Memory B cell (primary cell): ENCODE measurements at regions not wholly inside any gene's neighbourhood (a gene's known extent, or its start where the extent isn't known, plus 50 kb on each side); places are given as distances from the start of the nearest gene placed in this dataset.

Experiments
- ATAC-seq: fragments of 150-1000 bp; cut with Tn5 transposase; 2 replicates; pipeline ENCODE4 v1.10.0; 2021; ENCODE audit warnings: low read depth, mild to moderate bottlenecking, moderate library complexity
- DNase-seq, 2 donors: peaks; one replicate each; pipeline ENCODE4 v3.0.0; 2022; ENCODE audit warnings: low spot score in 2 of 2
- H3K27ac Mint-ChIP-seq: one replicate; pipeline ENCODE4 v1.8.0; 2022; ENCODE audit warnings: mild to moderate bottlenecking, moderate library complexity, mixed read lengths
- H3K27me3 Mint-ChIP-seq: one replicate; pipeline ENCODE4 v1.8.0; 2022; ENCODE audit warnings: mixed read lengths
- H3K36me3 Mint-ChIP-seq: one replicate; pipeline ENCODE4 v1.8.0; 2022; ENCODE audit warnings: mild to moderate bottlenecking, mixed read lengths
- H3K4me1 Mint-ChIP-seq: one replicate; pipeline ENCODE4 v1.8.0; 2022; ENCODE audit warnings: mixed read lengths
- H3K4me3 Mint-ChIP-seq: one replicate; pipeline ENCODE4 v1.8.0; 2022; ENCODE audit warnings: mild to moderate bottlenecking, moderate library complexity, mixed read lengths
- H3K9me3 Mint-ChIP-seq: one replicate; pipeline ENCODE4 v1.8.0; 2022; ENCODE audit warnings: mixed read lengths

- DNase-seq (no peak), ATAC-seq (no peak)
- H3K36me3 Mint-ChIP-seq: no peaks in the 10 kb centered on the region
- no peaks in the 10 kb centered on the region for H3K4me1 Mint-ChIP-seq
- H3K27ac Mint-ChIP-seq: no peak overlapping the region
- H3K4me3 Mint-ChIP-seq: no peak overlapping the region
- no peaks in the 10 kb centered on the region for H3K27me3 Mint-ChIP-seq
- H3K9me3 Mint-ChIP-seq: no peaks in the 10 kb centered on the region
Observed at GRCh38 chr1:81351864-81352263, 448.9 kb upstream of the ADGRL2 start.

- Mint-ChIP-seq H3K27me3 (no peaks in the 10 kb centered on the region), H3K4me1 (no peaks in the 10 kb centered on the region), H3K9me3 (no peaks in the 10 kb centered on the region), H3K36me3 (no peaks in the 10 kb centered on the region), H3K27ac (no peak overlapping the region), H3K4me3 (no peak overlapping the region)
- ATAC-seq (no peak), DNase-seq (no peak)
Observed at GRCh38 chr1:81349194-81349965, 451.4 kb upstream of the ADGRL2 start.

DNA sequence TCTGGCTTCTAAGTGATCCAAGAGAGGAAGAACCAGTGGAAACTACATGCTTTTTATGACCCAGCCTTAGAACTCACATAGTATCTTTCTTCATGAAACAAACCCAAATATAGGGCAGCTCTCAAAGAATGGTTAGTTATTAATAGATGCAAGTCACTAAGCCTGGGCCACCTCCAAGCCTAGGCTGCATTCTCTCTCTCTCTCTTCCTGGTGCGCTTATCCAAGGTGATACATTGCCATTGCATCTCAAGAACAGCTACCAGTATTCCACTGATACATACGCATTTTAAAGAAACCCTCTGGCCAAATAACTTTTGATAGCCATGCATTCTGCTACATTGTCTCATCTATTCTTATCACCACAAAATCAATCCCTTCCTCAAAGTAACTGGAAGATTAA lies 455.6 kb upstream of the ADGRL2 start:
- Mint-ChIP-seq H3K4me3 (no peak overlapping the region), H3K27me3 (no peaks in the 10 kb centered on the region), H3K4me1 (no peaks in the 10 kb centered on the region), H3K9me3 (no peaks in the 10 kb centered on the region), H3K27ac (no peak overlapping the region), H3K36me3 (no peaks in the 10 kb centered on the region)
- no peak for ATAC-seq
- no peak for DNase-seq

DNA sequence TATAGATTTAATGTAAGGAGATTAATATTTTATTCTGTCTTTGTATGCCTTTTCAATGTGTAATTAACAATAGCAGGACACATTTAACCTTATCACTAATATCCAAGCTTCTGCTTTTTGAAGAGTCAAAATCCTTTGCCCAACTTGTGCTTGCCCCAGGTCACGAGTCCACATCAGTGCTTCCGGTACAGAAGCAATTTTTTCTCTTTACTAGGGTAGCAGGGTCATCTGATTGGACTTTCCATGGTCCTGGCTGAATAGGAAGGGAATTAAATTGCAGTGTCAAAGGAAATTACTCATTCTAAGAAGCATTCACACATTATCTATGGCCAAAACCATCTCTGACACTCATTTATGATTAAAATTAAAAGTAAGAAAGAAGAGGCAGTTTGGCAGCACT lies 460.5 kb upstream of the ADGRL2 start:
- no peaks in the 10 kb centered on the region for H3K4me1 Mint-ChIP-seq
- no peaks in the 10 kb centered on the region for H3K27me3 Mint-ChIP-seq
- peaks cover 1% of the 10 kb centered on the region for H3K9me3 Mint-ChIP-seq
- ATAC-seq (no peak), DNase-seq (no peak)
- no peak overlapping the region for H3K27ac Mint-ChIP-seq
- no peaks in the 10 kb centered on the region for H3K36me3 Mint-ChIP-seq
- H3K4me3 Mint-ChIP-seq: no peak overlapping the region

DNA sequence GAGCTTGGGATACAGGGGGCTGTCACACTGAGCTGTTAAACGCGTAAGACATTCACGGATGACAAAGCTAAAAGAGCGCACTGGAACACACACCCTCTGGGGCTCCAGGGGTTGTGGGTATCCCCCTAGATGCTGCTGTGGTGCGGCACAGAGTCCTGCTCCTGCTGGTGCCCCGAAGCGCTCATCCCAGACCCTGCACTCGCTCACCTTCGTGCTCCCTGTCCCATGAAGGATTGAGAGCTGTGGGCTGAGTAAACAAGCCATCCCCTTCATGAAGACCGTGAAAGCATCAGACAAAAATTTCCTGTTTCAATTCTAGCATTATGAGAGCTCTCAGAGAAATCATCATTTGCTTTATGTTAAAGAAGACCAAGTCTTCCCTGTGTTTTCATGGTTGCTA lies 463.5 kb upstream of the ADGRL2 start:
- Mint-ChIP-seq H3K4me1 (no peaks in the 10 kb centered on the region), H3K36me3 (no peaks in the 10 kb centered on the region), H3K27ac (no peak overlapping the region), H3K4me3 (no peak overlapping the region), H3K9me3 (peaks cover 1% of the 10 kb centered on the region), H3K27me3 (no peaks in the 10 kb centered on the region)
- no peak for ATAC-seq
- DNase-seq: no peak

DNA sequence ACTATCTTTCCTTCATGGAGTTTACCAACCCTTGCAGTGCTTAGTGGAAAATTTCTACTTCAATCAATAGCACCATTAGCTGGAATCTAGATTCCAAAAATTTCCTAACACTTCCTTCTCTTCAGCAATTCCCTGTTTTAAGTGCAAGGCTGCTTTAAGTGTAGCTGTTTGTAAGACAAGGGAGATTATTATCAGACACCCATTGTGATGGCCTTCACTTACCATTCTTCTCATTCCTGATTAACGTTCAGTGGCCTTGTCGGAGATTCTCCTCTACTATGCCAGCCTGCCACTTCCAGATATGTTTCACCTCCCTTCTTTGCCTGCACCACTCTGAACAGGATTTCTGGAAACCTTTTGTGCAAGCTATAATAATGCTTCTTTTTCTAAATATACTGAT lies 464.9 kb upstream of the ADGRL2 start:
- Mint-ChIP-seq H3K36me3 (no peaks in the 10 kb centered on the region), H3K27me3 (no peaks in the 10 kb centered on the region), H3K4me3 (no peak overlapping the region), H3K9me3 (peaks cover 1% of the 10 kb centered on the region), H3K4me1 (no peaks in the 10 kb centered on the region), H3K27ac (no peak overlapping the region)
- ATAC-seq (no peak), DNase-seq (no peak)

DNA sequence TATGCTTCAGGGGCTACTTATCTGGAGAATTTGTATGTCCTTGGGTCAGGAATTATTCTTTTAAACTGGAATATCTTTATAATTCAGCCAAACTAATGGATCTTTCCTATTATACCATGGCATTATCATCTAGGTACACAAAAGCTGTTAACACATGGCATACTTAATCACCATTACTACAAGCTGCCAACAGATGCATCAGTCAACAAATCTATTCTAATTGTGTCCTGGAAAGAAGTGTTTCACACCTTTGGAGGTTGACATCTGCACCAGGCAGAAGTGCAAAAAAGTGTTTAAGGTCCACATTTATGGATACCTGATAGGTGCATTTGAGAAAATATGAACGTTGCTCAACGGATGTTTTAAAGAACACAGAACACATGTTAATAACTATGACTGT lies 470.2 kb upstream of the ADGRL2 start:
- H3K27me3 Mint-ChIP-seq: no peaks in the 10 kb centered on the region

GRCh38 chr1:81330111-81330510 lies 470.6 kb upstream of the ADGRL2 start:
- Mint-ChIP-seq H3K4me3 (no peak overlapping the region), H3K4me1 (no peaks in the 10 kb centered on the region), H3K9me3 (no peaks in the 10 kb centered on the region), H3K36me3 (no peaks in the 10 kb centered on the region), H3K27ac (no peak overlapping the region), H3K27me3 (no peaks in the 10 kb centered on the region)
- no peak for ATAC-seq
- DNase-seq: no peak

More for the DNA sequence above, 470.2 kb upstream of the ADGRL2 start:
- Mint-ChIP-seq H3K27ac (no peak overlapping the region), H3K9me3 (no peaks in the 10 kb centered on the region), H3K36me3 (no peaks in the 10 kb centered on the region), H3K4me1 (no peaks in the 10 kb centered on the region), H3K4me3 (no peak overlapping the region)
- no peak for ATAC-seq
- DNase-seq: no peak

DNA sequence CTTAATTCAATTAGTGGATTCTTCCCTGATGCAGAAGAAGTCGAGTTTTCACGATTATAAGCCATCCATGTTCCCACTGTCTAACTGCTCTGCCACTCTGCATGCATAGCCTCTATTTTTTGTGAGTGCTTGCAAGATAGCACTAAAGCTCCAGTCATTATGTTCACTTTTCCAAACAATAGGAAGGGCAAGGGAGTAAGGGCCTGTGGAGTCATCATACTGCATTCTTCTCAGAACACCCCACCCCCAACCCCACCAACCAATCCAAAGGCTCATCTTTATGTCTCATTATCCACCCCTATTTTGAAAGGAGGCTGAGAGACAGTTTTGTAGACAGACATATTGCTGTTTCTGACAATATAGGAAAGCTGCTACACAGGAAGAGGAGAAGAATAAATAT lies 471.7 kb upstream of the ADGRL2 start:
- Mint-ChIP-seq H3K36me3 (no peaks in the 10 kb centered on the region), H3K27me3 (no peaks in the 10 kb centered on the region), H3K4me3 (no peak overlapping the region), H3K9me3 (no peaks in the 10 kb centered on the region), H3K27ac (no peak overlapping the region), H3K4me1 (no peaks in the 10 kb centered on the region)
- DNase-seq: no peak
- no peak for ATAC-seq

DNA sequence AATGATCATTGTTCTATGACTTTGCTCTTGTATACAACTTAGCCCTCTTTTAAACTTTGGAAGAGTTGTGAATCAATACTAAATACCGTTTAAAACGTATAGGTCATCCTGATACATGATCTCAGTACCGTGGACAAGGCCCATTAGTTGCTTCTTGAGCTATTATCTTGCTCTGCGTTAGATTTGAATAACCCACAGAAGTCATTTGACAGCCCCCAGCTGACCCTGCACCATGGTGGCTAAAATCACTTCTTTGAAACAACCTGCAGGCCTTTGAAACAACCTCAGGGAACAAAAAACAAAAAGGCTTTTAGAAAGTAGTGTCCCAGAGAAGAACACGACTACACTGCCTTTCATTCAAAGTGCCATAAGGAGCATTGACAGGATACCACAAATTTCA lies 473.0 kb upstream of the ADGRL2 start:
- H3K36me3 Mint-ChIP-seq: no peaks in the 10 kb centered on the region
- no peaks in the 10 kb centered on the region for H3K9me3 Mint-ChIP-seq
- no peak overlapping the region for H3K4me3 Mint-ChIP-seq
- no peaks in the 10 kb centered on the region for H3K4me1 Mint-ChIP-seq
- ATAC-seq: no peak
- DNase-seq: no peak
- no peaks in the 10 kb centered on the region for H3K27me3 Mint-ChIP-seq
- no peak overlapping the region for H3K27ac Mint-ChIP-seq

DNA sequence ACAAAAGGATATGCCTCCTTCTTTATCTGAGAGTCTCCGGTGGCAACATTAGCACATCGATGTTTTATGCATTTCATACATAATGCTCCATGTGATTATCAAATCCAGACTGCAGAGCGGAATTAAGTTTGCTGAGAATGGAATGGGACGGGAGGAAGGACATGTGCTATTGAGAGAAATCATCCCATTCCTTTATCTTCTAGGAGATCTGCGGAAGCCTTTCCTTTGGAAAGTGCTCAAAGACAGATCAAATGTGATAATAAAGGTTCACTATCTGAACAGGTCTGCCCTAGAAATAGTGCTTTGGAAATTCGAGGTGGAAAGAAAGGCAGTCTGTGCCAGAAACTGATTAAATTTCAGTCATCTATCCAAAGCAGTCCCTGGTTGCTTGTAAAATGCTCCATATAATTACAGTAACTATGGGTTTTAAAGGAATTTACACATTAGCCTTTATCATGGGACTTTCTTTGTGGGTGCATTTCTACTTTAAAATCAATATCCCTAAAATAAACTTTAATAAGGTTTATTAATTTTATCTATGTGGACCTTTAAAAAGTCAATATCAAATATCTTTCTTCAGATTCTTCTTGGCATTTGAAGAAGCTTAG lies 473.5 kb upstream of the ADGRL2 start:
- no peak for ATAC-seq
- Mint-ChIP-seq H3K9me3 (no peaks in the 10 kb centered on the region), H3K27me3 (no peaks in the 10 kb centered on the region), H3K36me3 (no peaks in the 10 kb centered on the region), H3K27ac (no peak overlapping the region), H3K4me1 (no peaks in the 10 kb centered on the region), H3K4me3 (no peak overlapping the region)
- DNase-seq: no peak

GRCh38 chr1:81326212-81326611 lies 474.5 kb upstream of the ADGRL2 start:
- no peak for ATAC-seq
- no peak overlapping the region for H3K27ac Mint-ChIP-seq
- no peaks in the 10 kb centered on the region for H3K9me3 Mint-ChIP-seq
- no peaks in the 10 kb centered on the region for H3K27me3 Mint-ChIP-seq
- no peak overlapping the region for H3K4me3 Mint-ChIP-seq
- H3K4me1 Mint-ChIP-seq: no peaks in the 10 kb centered on the region
- no peaks in the 10 kb centered on the region for H3K36me3 Mint-ChIP-seq
- no peak for DNase-seq

GRCh38 chr1:81325397-81325796 lies 475.3 kb upstream of the ADGRL2 start:
- H3K27me3 Mint-ChIP-seq: no peaks in the 10 kb centered on the region
- no peak overlapping the region for H3K4me3 Mint-ChIP-seq
- H3K4me1 Mint-ChIP-seq: no peaks in the 10 kb centered on the region
- no peaks in the 10 kb centered on the region for H3K9me3 Mint-ChIP-seq
- no peak overlapping the region for H3K27ac Mint-ChIP-seq
- DNase-seq (no peak), ATAC-seq (no peak)
- H3K36me3 Mint-ChIP-seq: no peaks in the 10 kb centered on the region

DNA sequence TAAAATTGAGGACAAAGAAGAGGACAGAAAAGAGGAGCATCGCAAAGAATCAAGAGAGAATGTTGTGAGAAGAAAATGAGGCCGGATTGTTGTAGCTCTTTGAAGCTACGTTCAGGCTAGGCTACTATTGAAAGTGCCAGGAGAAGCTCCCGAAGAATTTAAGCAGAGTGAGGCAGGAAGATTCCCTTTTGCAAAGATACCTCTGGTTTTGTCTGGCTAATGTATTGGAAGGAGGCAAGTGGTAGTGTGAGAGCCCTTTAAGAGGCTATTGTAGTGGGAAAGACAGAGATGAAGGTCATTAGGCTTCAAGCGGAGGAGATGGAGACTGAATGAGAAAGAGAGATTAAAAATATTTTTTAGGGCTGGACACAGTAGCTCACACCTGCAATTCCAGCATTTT lies 476.9 kb upstream of the ADGRL2 start:
- DNase-seq (no peak), ATAC-seq (no peak)
- no peaks in the 10 kb centered on the region for H3K36me3 Mint-ChIP-seq
- H3K27ac Mint-ChIP-seq: no peak overlapping the region
- peaks cover 4% of the 10 kb centered on the region for H3K9me3 Mint-ChIP-seq
- no peaks in the 10 kb centered on the region for H3K4me1 Mint-ChIP-seq
- H3K4me3 Mint-ChIP-seq: no peak overlapping the region
- no peaks in the 10 kb centered on the region for H3K27me3 Mint-ChIP-seq

DNA sequence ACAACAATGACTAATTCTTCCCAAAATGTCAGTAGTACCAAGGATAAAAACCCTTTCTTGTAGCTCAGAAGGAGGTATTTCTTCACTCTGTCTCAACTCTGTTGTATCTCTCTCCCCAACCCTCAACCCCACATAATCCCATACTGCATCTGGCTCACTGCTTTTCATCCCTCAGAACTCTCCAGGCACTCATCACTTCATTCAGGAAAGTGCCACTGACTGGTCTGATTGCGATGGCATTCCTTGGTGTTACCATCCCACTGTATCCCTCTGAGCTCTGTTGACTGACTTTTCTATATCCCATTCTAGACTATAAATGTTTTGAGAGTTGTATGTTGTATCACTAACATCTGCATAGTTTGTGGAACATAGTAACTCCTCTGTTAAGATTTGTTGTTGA lies 483.5 kb upstream of the ADGRL2 start:
- DNase-seq (no peak), ATAC-seq (no peak)
- no peaks in the 10 kb centered on the region for H3K4me1 Mint-ChIP-seq
- no peaks in the 10 kb centered on the region for H3K36me3 Mint-ChIP-seq
- H3K9me3 Mint-ChIP-seq: peaks cover 4% of the 10 kb centered on the region
- no peak overlapping the region for H3K4me3 Mint-ChIP-seq
- H3K27ac Mint-ChIP-seq: no peak overlapping the region
- H3K27me3 Mint-ChIP-seq: no peaks in the 10 kb centered on the region
